ENCODE measurements at regions not wholly inside any gene's neighbourhood (a gene's known extent, or its start where the extent isn't known, plus 50 kb on each side); places are given as distances from the start of the nearest gene placed in this dataset.

GRCh38 chr10:10499839-10500238 is 517.8 kb upstream of the CELF2 start:
- intact Hi-C loops (cut with micrococcal nuclease; ENCODE audit: unreplicated experiment) = no loop called here
- no peak overlapping the region for H3K27ac Mint-ChIP-seq (ENCODE audit: unreplicated experiment)
- ChIA-PET CTCF (no interaction called here), POLR2A (no interaction called here)
- peaks cover 26% of the 10 kb centered on the region for H3K9me3 Mint-ChIP-seq (ENCODE audit: unreplicated experiment)
- TF ChIP-seq CTCF (IDR thresholded peaks at IDR 0.05; ENCODE audit: insufficient read depth in 1 of 2, low read depth in 1 of 2, low read length in 1 of 2, severe bottlenecking in 1 of 2, unreplicated experiment in 1 of 2) = no peak
- Histone ChIP-seq H3K4me3 (ENCODE audit: low read depth, low read length) (no peak overlapping the region), H3K27me3 (replicated peaks; ENCODE audit: control insufficient read depth, insufficient read depth, low read length) (no peaks in the 10 kb centered on the region), H3K36me3 (ENCODE audit: control insufficient read depth, insufficient read depth, low read length) (no peaks in the 10 kb centered on the region), H3K4me1 (no peaks in the 10 kb centered on the region), H3K9me3 (no peaks in the 10 kb centered on the region)
- no peaks in the 10 kb centered on the region for H3K36me3 Mint-ChIP-seq (ENCODE audit: insufficient read depth, unreplicated experiment)
- BruUV-seq (replicated peaks) = no TSS peak
- H3K4me3 Mint-ChIP-seq (ENCODE audit: unreplicated experiment) = no peak overlapping the region
- no peaks in the 10 kb centered on the region for H3K4me1 Mint-ChIP-seq (ENCODE audit: low read depth, unreplicated experiment)
- DNase-seq = no peak
- peaks cover 6% of the 10 kb centered on the region for H3K27me3 Mint-ChIP-seq (ENCODE audit: insufficient read depth, unreplicated experiment)

GRCh38 chr10:10500937-10501336 is 516.7 kb upstream of the CELF2 start:
- no peaks in the 10 kb centered on the region for H3K27me3 ChIP-seq (replicated peaks; ENCODE audit: control insufficient read depth, insufficient read depth, low read length)
- no peak overlapping the region for H3K4me3 ChIP-seq (ENCODE audit: low read depth, low read length)
- Mint-ChIP-seq H3K9me3 (ENCODE audit: unreplicated experiment) (peaks cover 26% of the 10 kb centered on the region), H3K27me3 (ENCODE audit: insufficient read depth, unreplicated experiment) (peaks cover 6% of the 10 kb centered on the region), H3K4me3 (ENCODE audit: unreplicated experiment) (no peak overlapping the region), H3K36me3 (ENCODE audit: insufficient read depth, unreplicated experiment) (no peaks in the 10 kb centered on the region), H3K27ac (ENCODE audit: unreplicated experiment) (no peak overlapping the region), H3K4me1 (ENCODE audit: low read depth, unreplicated experiment) (no peaks in the 10 kb centered on the region)
- TF ChIP-seq CTCF (IDR thresholded peaks at IDR 0.05; ENCODE audit: insufficient read depth in 1 of 2, low read depth in 1 of 2, low read length in 1 of 2, severe bottlenecking in 1 of 2, unreplicated experiment in 1 of 2) = no peak
- no peaks in the 10 kb centered on the region for H3K36me3 ChIP-seq (ENCODE audit: control insufficient read depth, insufficient read depth, low read length)
- DNase-seq = no peak
- H3K4me1 ChIP-seq = no peaks in the 10 kb centered on the region
- intact Hi-C loops (cut with micrococcal nuclease; ENCODE audit: unreplicated experiment) = no loop called here
- ChIA-PET POLR2A (no interaction called here), CTCF (no interaction called here)
- BruUV-seq (replicated peaks) = no TSS peak
- no peaks in the 10 kb centered on the region for H3K9me3 ChIP-seq

DNA sequence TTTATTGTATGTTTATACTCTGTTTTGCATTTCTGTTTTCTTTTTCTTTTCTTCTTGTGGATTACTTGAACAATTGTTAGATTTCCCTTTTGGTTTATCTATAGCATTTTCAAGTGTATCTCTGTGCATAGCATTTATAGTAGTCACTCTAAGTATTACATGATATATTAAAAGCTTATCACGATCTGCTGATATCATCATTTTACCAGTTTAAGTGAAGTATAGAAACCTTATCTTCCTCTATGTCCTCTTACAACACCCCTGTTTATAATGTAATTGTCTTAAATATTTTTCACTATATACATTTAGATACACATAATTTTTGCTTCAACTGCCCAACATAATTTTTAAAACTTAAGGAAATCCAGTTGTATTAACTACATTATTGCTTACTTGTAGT is 513.9 kb upstream of the CELF2 start:
- POLR2A ChIA-PET = no interaction called here
- H3K36me3 Mint-ChIP-seq (ENCODE audit: insufficient read depth, unreplicated experiment) = no peaks in the 10 kb centered on the region
- no peaks in the 10 kb centered on the region for H3K4me1 ChIP-seq
- H3K4me1 Mint-ChIP-seq (ENCODE audit: low read depth, unreplicated experiment) = no peaks in the 10 kb centered on the region
- H3K4me3 ChIP-seq (ENCODE audit: low read depth, low read length) = no peak overlapping the region
- no peak for TF ChIP-seq CTCF (IDR thresholded peaks at IDR 0.05; ENCODE audit: insufficient read depth in 1 of 2, low read depth in 1 of 2, low read length in 1 of 2, severe bottlenecking in 1 of 2, unreplicated experiment in 1 of 2)
- CTCF ChIA-PET = no interaction called here
- no peaks in the 10 kb centered on the region for H3K36me3 ChIP-seq (ENCODE audit: control insufficient read depth, insufficient read depth, low read length)
- no peak for DNase-seq
- H3K9me3 ChIP-seq = no peaks in the 10 kb centered on the region
- intact Hi-C loops (cut with micrococcal nuclease; ENCODE audit: unreplicated experiment) = no loop called here
- H3K27ac Mint-ChIP-seq (ENCODE audit: unreplicated experiment) = no peak overlapping the region
- H3K27me3 ChIP-seq (replicated peaks; ENCODE audit: control insufficient read depth, insufficient read depth, low read length) = no peaks in the 10 kb centered on the region
- peaks cover 3% of the 10 kb centered on the region for H3K9me3 Mint-ChIP-seq (ENCODE audit: unreplicated experiment)
- BruUV-seq (replicated peaks) = no TSS peak
- no peaks in the 10 kb centered on the region for H3K27me3 Mint-ChIP-seq (ENCODE audit: insufficient read depth, unreplicated experiment)
- H3K4me3 Mint-ChIP-seq (ENCODE audit: unreplicated experiment) = no peak overlapping the region
